Stimulated activated memory B cell treated with anti-CD40 and anti-IgM and Interleukin-4, amounts not matched to agents 10 μg/mL and 1 μg/mL and 100 μg/mL, for 72 hours (primary cell): ENCODE measurements at regions not wholly inside any gene's neighbourhood (a gene's known extent, or its start where the extent isn't known, plus 50 kb on each side); places are given as distances from the start of the nearest gene placed in this dataset.

Experiments
- ATAC-seq: fragments of 150-1000 bp; cut with Tn5 transposase; 2 replicates; pipeline ENCODE4 v1.10.0; 2021
- H3K27ac Mint-ChIP-seq: one replicate; pipeline ENCODE4 v1.8.0; 2022; ENCODE audit warnings: mild to moderate bottlenecking, mixed read lengths
- H3K27me3 Mint-ChIP-seq: one replicate; pipeline ENCODE4 v1.8.0; 2022; ENCODE audit warnings: mixed read lengths
- H3K36me3 Mint-ChIP-seq: one replicate; pipeline ENCODE4 v1.8.0; 2022; ENCODE audit warnings: mixed read lengths
- H3K4me1 Mint-ChIP-seq: one replicate; pipeline ENCODE4 v1.8.0; 2022; ENCODE audit warnings: mixed read lengths
- H3K4me3 Mint-ChIP-seq: one replicate; pipeline ENCODE4 v1.8.0; 2022; ENCODE audit warnings: mild to moderate bottlenecking, moderate library complexity, mixed read lengths
- H3K9me3 Mint-ChIP-seq: one replicate; pipeline ENCODE4 v1.8.0; 2022; ENCODE audit warnings: mixed read lengths

DNA sequence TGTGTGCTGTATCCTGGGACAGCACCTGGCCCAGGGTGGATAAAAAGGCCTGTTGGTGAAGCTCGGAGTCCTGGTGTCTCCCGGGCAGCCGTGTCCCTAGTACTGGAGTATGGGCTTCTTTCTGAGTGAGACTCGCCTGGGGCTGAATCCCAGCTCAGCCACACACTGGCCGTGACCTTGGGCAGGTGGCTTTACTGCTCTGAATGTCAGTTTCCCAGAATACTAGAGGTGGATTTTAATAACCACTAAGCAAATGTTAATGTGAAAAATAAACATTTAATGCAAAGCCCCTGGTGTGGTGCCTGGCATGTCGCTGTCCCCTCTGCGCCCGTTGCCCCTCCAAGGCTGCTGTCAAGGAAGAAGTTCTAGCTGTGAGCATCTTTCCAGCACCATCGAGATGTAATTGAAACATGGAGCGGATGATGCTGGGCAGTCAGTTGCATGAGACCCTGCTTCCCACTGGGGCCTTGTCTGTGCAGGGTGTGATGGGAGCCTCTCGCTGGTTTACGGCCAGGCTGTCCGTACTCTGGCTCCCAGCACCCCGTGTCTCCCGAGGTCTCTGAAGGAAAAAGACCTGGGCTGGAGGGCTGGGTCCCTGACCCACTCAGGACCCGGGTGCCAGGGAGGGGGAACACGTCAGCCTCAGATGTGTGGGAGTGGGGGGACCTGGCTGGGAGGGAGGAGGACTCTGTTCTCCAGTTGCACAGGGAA lies 527.8 kb downstream of the MATN1 start:
- H3K4me1 Mint-ChIP-seq = no peaks in the 10 kb centered on the region
- H3K9me3 Mint-ChIP-seq = peaks cover 8% of the 10 kb centered on the region
- H3K27me3 Mint-ChIP-seq = peaks cover 47% of the 10 kb centered on the region
- H3K27ac Mint-ChIP-seq = no peak overlapping the region
- H3K36me3 Mint-ChIP-seq = no peaks in the 10 kb centered on the region
- no peak for ATAC-seq
- no peak overlapping the region for H3K4me3 Mint-ChIP-seq

DNA sequence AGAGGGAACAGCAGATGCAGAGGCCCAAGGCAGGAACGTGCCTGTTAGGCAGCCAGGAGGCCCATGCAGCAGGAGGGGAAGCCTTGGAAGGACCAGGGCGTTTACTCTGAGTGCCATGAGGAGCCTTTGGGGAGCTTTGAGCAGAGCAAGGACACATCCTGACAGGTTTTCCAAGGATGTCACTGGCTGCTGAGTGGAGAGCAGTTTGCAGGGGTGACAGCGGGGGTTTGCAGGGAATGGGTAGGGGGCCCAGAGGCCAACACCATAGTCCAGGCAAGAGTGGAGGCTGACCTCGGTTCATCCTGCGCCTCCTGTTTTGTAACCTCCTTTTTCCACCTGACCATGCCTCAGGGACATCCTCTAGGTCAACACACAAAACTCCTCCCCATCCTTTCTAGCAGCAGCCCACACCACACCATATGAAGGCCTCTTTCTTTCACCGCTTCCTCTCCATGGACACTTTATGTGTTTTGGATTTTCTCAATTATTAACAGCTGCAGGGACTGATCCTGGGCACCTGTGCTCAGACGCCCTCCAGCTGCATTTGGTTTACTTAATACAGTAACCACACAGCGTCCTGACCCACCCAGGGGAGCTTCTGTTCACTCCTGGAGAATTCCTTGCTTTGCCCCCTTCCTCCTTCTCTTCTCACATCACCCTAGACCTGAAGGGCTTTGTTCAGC lies 528.5 kb downstream of the MATN1 start:
- Mint-ChIP-seq H3K36me3 (no peaks in the 10 kb centered on the region), H3K27ac (no peak overlapping the region), H3K4me1 (no peaks in the 10 kb centered on the region), H3K27me3 (peaks cover 47% of the 10 kb centered on the region), H3K9me3 (peaks cover 8% of the 10 kb centered on the region), H3K4me3 (no peak overlapping the region)
- ATAC-seq = no peak

DNA sequence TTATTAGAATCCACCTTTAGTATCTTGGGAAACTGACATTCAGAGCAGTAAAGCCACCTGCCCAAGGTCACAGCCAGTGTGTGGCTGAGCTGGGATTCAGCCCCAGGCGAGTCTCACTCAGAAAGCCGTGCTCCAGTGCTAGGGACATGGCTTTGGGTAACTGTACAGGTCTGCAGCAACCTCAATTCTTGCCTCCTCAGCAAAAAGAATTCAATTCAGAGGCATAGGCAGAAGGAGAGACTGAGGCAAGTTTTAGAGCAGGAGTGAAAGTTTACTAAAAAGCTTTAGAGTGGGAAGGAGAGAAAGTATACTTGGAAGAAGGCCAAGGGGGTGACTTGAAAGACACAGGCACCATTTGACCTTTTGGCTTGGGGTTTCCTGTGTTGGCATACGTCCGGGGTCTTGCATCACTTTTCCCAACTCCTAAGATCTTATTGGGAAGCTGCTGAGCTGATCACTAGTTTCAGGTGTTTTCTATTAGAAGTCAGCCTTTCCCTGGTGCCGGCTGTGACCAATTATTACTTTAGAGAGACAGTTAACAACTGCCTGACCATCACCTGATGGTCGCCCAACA lies 529.3 kb downstream of the MATN1 start:
- H3K27ac Mint-ChIP-seq = no peak overlapping the region
- no peaks in the 10 kb centered on the region for H3K36me3 Mint-ChIP-seq
- ATAC-seq = no peak
- H3K9me3 Mint-ChIP-seq = peaks cover 8% of the 10 kb centered on the region
- peaks cover 55% of the 10 kb centered on the region for H3K27me3 Mint-ChIP-seq
- H3K4me3 Mint-ChIP-seq = no peak overlapping the region
- no peaks in the 10 kb centered on the region for H3K4me1 Mint-ChIP-seq

DNA sequence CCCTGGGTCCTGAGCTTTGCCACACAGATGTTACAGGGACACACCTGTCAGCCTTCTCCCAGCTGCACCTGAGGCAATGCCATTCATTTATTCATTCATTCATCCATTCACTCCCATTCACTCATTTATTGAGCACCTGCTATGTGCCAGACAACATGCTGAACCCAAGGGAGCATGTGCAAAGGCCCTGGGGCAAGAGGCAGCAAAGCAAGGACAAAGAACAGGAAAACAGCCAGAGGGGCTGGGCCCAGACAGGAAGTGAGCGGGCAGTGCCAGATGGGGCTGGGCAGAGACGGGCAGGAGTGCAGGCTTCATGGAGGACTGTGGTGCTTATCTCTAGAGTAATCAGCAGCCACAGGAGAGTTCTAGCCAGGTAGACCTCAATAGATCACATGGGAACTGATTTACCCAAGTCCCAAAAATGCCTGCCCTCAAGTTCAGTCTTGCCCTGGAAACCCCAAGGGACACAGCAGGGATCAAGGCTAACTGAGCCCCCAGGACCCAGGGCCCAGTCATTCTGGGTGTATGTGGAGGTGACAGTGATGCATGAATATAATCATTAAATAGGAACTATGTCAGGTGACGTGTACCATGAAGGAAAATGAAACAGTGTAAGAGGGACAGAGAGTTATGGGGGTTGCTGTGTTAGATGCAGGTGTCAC lies 530.3 kb downstream of the MATN1 start:
- H3K27ac Mint-ChIP-seq = no peak overlapping the region
- H3K36me3 Mint-ChIP-seq = no peaks in the 10 kb centered on the region
- H3K27me3 Mint-ChIP-seq = peaks cover 58% of the 10 kb centered on the region
- no peak overlapping the region for H3K4me3 Mint-ChIP-seq
- peaks cover 6% of the 10 kb centered on the region for H3K9me3 Mint-ChIP-seq
- no peak for ATAC-seq
- H3K4me1 Mint-ChIP-seq = no peaks in the 10 kb centered on the region

DNA sequence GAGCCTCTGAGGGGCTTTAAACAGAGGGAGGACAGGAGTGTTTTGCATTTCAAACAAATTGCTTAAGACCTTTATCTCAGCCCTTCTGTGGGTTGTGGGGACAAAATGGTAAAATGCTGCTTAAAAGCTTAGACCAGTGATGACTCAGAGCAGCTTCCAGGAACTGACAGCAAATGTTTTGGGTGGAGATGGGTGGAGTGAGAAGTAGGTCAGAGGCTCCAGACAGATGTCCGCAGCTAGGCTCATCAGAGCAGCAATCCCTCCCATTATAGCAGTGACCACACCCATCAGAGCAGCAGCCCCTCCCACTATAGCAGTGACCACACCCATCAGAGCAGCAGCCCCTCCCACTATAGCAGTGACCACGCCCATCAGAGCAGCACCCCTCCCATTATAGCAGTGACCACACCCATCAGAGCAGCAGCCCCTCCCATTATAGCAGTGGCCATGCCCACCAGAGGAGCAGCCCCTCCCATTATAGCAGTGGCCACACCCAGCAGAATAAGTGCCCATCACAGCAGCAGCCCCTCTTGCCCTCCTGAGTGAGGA lies 532.2 kb downstream of the MATN1 start:
- Mint-ChIP-seq H3K27me3 (peaks cover 40% of the 10 kb centered on the region), H3K9me3 (no peaks in the 10 kb centered on the region), H3K27ac (no peak overlapping the region), H3K4me3 (no peak overlapping the region), H3K36me3 (no peaks in the 10 kb centered on the region), H3K4me1 (no peaks in the 10 kb centered on the region)
- no peak for ATAC-seq

DNA sequence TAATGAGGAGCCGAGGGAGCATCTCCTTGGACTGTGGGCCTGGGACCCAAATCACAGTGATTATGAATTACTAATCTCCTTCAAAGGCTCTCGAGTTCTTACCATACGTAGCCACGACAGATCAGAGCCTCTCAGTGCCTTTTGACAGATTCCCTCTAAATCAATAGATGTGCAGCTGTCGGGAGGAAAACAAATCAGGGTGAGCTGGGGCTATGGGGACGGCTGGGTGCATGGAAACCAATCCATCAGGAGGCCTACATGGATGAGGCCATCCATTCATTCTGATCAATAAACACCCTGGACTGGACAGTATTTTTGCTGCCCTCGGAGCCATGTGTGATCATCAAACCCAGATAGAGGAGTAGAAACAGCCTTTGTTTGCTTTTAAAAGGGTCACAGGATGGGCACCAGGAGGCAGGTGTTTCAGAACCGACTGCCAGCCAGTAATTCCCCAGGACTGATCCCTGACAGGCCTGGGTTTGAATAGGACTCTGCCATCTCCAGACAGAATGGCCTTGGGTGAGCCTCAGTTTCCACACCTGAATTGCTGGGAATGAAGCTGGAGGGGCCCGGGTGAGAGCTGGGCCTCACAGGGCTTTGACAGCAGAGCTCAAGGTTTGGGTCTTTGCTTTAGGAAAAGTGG lies 532.8 kb downstream of the MATN1 start:
- no peak overlapping the region for H3K4me3 Mint-ChIP-seq
- no peaks in the 10 kb centered on the region for H3K36me3 Mint-ChIP-seq
- H3K9me3 Mint-ChIP-seq = no peaks in the 10 kb centered on the region
- peaks cover 39% of the 10 kb centered on the region for H3K27me3 Mint-ChIP-seq
- no peak for ATAC-seq
- no peak overlapping the region for H3K27ac Mint-ChIP-seq
- H3K4me1 Mint-ChIP-seq = no peaks in the 10 kb centered on the region

DNA sequence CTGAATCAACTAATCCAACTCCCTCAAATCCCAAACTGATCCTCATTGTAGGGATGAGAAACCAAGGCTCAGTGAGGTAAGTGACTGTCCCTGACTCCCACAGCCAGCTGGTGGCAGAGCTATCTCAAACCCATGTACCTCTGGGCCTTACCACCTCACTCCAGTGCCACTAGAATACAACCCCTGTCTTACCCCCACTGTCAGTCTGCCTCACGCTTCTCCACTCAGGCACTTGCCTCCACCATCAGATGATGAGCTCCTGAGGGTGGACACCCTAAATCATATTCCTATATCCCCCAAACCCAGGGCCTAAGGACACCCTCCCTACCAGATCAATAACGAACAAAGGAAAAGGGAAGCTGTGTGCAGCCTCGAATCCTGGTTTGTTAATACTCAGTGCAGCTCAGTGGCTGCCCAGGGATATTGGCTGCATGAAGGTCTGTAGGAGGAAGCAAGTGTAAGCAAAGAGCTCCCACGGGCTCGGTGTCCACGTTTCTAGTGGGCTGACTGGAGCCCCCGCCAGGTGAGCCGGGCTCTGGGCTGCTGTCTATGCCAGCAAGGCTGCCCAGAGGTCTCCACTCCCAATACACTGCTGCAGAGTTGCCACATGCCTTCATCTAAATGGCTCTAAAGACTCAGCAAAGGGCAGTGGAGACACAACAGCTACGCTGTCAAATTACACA lies 533.4 kb downstream of the MATN1 start:
- H3K4me3 Mint-ChIP-seq = no peak overlapping the region
- no peaks in the 10 kb centered on the region for H3K9me3 Mint-ChIP-seq
- no peaks in the 10 kb centered on the region for H3K4me1 Mint-ChIP-seq
- no peaks in the 10 kb centered on the region for H3K36me3 Mint-ChIP-seq
- no peak overlapping the region for H3K27ac Mint-ChIP-seq
- ATAC-seq = no peak
- H3K27me3 Mint-ChIP-seq = peaks cover 33% of the 10 kb centered on the region

DNA sequence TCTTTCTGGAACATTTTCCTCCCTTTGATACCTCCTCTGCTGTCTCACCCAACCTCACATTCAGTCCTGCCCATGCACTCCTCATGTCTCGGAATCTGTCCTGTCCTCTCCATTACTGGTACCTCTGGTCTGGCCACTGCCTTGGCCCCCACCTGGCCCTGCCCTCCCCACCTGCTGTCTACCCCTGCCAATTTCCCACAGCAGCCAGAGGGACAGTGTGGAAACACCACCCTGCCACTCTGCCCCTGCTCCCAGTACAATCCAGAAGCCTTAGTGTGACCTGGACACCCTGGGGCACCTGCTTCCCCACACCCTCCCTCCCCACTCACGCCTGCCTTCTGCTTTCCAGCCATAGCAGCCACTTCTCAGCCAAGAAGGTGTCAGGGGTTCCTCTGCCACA lies 534.4 kb downstream of the MATN1 start:
- no peaks in the 10 kb centered on the region for H3K9me3 Mint-ChIP-seq
- no peaks in the 10 kb centered on the region for H3K4me1 Mint-ChIP-seq
- no peak for ATAC-seq
- H3K36me3 Mint-ChIP-seq = no peaks in the 10 kb centered on the region
- no peak overlapping the region for H3K27ac Mint-ChIP-seq
- peaks cover 24% of the 10 kb centered on the region for H3K27me3 Mint-ChIP-seq
- H3K4me3 Mint-ChIP-seq = no peak overlapping the region

DNA sequence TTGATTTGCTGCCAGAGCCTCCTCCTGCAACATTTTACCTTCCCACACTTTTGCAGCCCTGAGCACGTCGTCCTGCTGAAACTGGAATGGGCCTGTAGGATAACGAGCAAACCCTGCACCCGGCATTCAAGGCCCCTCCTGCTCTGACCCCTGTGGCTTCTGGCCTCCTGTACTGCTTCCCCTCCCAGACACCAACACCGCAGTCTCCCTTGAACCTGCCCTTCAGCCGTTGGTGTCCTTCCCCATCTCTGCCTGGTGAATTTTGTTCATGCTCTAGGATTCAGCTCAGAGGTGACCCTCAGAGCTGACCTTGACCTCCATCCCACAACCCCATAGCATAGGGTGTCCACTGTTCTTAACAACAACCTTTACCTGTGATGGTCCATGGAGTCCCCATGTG lies 535.1 kb downstream of the MATN1 start:
- H3K4me1 Mint-ChIP-seq = no peaks in the 10 kb centered on the region
- H3K27ac Mint-ChIP-seq = no peak overlapping the region
- no peaks in the 10 kb centered on the region for H3K9me3 Mint-ChIP-seq
- H3K36me3 Mint-ChIP-seq = no peaks in the 10 kb centered on the region
- no peak for ATAC-seq
- H3K27me3 Mint-ChIP-seq = peaks cover 20% of the 10 kb centered on the region
- no peak overlapping the region for H3K4me3 Mint-ChIP-seq

DNA sequence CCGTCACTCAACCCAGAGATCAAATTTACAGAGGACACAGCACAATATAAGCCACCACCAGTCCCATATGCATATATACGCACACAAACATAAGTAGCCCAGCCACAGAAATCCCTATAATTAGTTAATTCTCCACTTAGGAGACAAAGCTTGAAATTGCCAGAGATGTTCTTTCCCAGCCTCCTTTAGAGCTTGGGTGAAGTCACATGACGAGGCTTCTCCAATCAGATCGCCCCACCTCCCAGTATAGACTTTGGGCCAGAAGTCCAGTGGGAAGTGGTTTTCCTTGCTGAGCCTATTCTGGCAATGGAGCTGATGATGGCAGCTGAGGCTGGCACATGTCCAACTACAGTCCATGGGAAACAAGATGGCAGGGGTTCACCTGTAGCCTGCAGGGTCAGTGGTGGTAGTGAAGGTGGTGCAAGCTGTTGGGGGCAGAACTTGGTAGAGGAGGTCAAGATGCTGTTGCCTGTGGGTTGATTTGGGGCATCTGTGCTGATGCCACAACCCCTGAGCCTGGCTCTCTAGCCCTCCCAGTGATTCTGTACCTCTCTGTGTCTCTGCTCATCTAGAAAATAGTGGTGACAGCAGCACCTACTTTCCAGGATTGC lies 535.9 kb downstream of the MATN1 start:
- no peak for ATAC-seq
- no peaks in the 10 kb centered on the region for H3K4me1 Mint-ChIP-seq
- no peaks in the 10 kb centered on the region for H3K9me3 Mint-ChIP-seq
- no peak overlapping the region for H3K4me3 Mint-ChIP-seq
- no peak overlapping the region for H3K27ac Mint-ChIP-seq
- H3K27me3 Mint-ChIP-seq = peaks cover 20% of the 10 kb centered on the region
- no peaks in the 10 kb centered on the region for H3K36me3 Mint-ChIP-seq

DNA sequence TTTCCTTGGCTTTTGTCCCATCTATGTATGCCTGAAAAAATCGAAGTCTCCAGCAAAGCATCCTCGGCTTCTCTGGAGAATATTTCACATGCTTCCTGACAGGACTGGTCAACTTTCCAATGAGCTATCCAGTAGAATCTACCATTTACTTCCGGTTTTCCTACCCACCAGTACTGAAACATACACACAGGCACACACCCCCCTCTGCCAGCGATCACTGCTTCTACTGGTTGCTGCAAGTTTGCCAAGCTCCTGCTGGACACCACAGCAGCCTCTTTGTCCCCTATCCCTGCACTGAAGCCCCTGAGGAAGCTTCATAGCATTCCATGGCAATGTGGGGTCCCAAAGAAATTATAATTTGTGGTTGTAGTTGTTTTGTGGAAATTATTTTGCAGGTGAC lies 536.8 kb downstream of the MATN1 start:
- Mint-ChIP-seq H3K4me3 (no peak overlapping the region), H3K4me1 (no peaks in the 10 kb centered on the region), H3K36me3 (no peaks in the 10 kb centered on the region), H3K27me3 (peaks cover 20% of the 10 kb centered on the region), H3K9me3 (no peaks in the 10 kb centered on the region), H3K27ac (no peak overlapping the region)
- ATAC-seq = no peak

DNA sequence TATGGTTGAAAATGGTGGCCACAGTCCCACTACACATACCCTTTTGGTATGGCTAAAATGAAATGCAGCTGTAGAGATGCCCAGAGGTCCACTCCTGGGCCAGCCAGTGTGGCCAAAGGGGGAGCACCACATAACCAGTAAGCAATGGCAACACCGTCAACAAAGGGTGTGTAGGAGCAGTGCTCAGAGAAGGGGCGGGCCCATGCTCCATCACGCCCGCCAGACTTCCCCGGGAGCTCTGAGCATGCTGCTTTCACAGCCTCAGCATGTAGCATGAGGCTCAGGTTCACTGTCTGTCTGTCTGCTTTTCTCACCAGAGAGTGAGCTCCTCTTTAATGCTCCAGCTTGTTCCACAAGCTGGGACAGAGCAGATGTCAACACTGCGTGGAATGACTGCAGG lies 537.6 kb downstream of the MATN1 start:
- H3K9me3 Mint-ChIP-seq = no peaks in the 10 kb centered on the region
- ATAC-seq = no peak
- no peak overlapping the region for H3K27ac Mint-ChIP-seq
- no peaks in the 10 kb centered on the region for H3K36me3 Mint-ChIP-seq
- no peaks in the 10 kb centered on the region for H3K4me1 Mint-ChIP-seq
- peaks cover 20% of the 10 kb centered on the region for H3K27me3 Mint-ChIP-seq
- H3K4me3 Mint-ChIP-seq = no peak overlapping the region

DNA sequence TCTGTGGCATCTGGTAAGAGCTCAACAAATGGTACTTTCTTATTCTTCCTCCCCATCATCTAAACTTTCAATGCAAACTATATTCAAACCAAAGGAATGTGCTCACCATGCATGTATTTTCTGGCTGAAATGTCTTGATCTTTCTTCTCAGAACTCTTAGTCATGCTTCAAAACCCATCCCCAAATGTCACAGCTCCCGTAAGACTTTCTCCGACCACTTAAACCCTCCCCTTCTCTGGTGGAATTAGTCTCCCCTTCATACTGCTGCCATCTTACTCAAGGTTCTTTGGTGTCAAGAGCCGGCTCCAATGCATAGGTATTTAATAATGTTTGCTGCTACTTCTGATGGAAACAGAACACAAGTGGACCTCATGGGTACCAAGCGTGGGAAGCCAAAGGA lies 538.1 kb downstream of the MATN1 start:
- H3K4me1 Mint-ChIP-seq = no peaks in the 10 kb centered on the region
- no peak for ATAC-seq
- no peaks in the 10 kb centered on the region for H3K36me3 Mint-ChIP-seq
- H3K27ac Mint-ChIP-seq = no peak overlapping the region
- H3K9me3 Mint-ChIP-seq = no peaks in the 10 kb centered on the region
- no peak overlapping the region for H3K4me3 Mint-ChIP-seq
- peaks cover 20% of the 10 kb centered on the region for H3K27me3 Mint-ChIP-seq

DNA sequence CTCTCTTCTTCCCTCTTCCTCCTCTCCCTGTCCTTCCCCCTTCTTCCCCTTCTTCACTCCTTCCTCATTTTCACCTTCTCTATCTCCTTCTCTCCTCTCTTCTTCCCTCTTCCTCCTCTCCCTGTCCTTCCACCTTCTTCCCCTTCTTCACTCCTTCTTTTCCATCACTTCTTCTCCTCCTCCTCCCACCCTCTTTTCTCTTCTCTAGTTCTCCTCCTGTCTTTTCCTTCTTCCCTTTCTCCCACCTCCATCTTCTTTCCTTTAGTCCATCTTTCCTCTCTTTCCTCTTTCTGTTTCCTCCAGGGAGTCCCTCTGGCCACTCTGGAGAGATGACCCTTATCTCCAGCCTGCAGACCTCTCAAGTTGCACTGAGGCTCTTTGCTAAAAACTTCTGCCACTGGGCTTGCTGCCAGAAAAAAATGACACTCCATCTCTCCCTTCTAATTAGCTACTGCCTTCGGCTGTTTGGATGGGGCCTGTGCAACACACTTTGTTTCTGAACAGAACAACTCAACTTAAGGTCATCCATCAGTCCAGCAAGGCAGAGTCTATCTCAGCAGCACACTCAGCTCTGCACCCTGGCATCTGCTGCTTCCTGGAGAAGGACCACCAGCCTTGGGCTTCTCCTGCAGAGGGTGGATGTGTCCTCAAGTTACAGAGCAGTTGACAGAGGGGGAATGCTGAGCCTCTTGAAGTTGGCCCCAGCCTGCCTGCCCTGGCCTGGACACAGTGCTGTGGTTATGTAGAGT lies 538.8 kb downstream of the MATN1 start:
- Mint-ChIP-seq H3K9me3 (no peaks in the 10 kb centered on the region), H3K27ac (no peak overlapping the region), H3K27me3 (peaks cover 16% of the 10 kb centered on the region), H3K4me1 (no peaks in the 10 kb centered on the region), H3K4me3 (no peak overlapping the region), H3K36me3 (no peaks in the 10 kb centered on the region)
- ATAC-seq = no peak
